ENCODE measurements at regions not wholly inside any gene's neighbourhood (a gene's known extent, or its start where the extent isn't known, plus 50 kb on each side); places are given as distances from the start of the nearest gene placed in this dataset.

- TF ChIP-seq, protein P1, sequence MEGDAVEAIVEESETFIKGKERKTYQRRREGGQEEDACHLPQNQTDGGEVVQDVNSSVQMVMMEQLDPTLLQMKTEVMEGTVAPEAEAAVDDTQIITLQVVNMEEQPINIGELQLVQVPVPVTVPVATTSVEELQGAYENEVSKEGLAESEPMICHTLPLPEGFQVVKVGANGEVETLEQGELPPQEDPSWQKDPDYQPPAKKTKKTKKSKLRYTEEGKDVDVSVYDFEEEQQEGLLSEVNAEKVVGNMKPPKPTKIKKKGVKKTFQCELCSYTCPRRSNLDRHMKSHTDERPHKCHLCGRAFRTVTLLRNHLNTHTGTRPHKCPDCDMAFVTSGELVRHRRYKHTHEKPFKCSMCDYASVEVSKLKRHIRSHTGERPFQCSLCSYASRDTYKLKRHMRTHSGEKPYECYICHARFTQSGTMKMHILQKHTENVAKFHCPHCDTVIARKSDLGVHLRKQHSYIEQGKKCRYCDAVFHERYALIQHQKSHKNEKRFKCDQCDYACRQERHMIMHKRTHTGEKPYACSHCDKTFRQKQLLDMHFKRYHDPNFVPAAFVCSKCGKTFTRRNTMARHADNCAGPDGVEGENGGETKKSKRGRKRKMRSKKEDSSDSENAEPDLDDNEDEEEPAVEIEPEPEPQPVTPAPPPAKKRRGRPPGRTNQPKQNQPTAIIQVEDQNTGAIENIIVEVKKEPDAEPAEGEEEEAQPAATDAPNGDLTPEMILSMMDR (IDR thresholded peaks at IDR 0.05) = no peak
- no peak for TF ChIP-seq POLR2AphosphoS5 (IDR thresholded peaks at IDR 0.05)
Observed at GRCh38 chr16:7051591-7052349, 280.9 kb upstream of the RBFOX1 start.
